OCI-LY7 (cell line): ENCODE measurements at regions not wholly inside any gene's neighbourhood (a gene's known extent, or its start where the extent isn't known, plus 50 kb on each side); places are given as distances from the start of the nearest gene placed in this dataset.

Experiments
- CTCF ChIP-seq: fragments of 200-600 bp; sonication (generic); conservative IDR thresholded peaks from 2 replicates; pipeline ENCODE4 v1.5.1; 2014; ENCODE audit warnings: mild to moderate bottlenecking, antibody characterized with exemption, low read length, moderate library complexity, mixed read lengths
- EZH2phosphoT487 ChIP-seq: fragments of 200-600 bp; sonication (generic); IDR thresholded peaks from 2 replicates; pipeline ENCODE4 v1.6.1; 2018; ENCODE audit warnings: low read depth, borderline replicate concordance, mild to moderate bottlenecking, mixed run types, antibody characterized with exemption, low read length, moderate library complexity, mixed read lengths

- no peak for TF ChIP-seq CTCF
- no peak for TF ChIP-seq EZH2phosphoT487
Measured at GRCh38 chr3:106068795-106069194, 200.0 kb upstream of the CBLB start.
